ENCODE measurements at regions not wholly inside any gene's neighbourhood (a gene's known extent, or its start where the extent isn't known, plus 50 kb on each side); places are given as distances from the start of the nearest gene placed in this dataset.

GRCh38 chr13:80256352-80256932, 84.5 kb downstream of the SPRY2 start:
- Histone ChIP-seq H3K4me1 (ENCODE audit: control insufficient read depth in 1 of 2, insufficient read depth in 2 of 2, low read length in 2 of 2) (peaks cover 0 to 5% of the 10 kb centered on the region in 2 donors), H3K9me3 (ENCODE audit: control insufficient read depth in 1 of 2, low read length in 2 of 2) (no peaks in the 10 kb centered on the region), H3K36me3 (ENCODE audit: control insufficient read depth in 1 of 2, insufficient read depth in 2 of 2, low read length in 2 of 2) (no peaks in the 10 kb centered on the region), H3K27me3 (ENCODE audit: control insufficient read depth in 1 of 2, insufficient read depth in 2 of 2, low read length in 2 of 2) (no peaks in the 10 kb centered on the region), H3K27ac (ENCODE audit: low read depth, low read length) (no peak overlapping the region), H3K4me3 (ENCODE audit: low read depth in 1 of 2, low read length in 2 of 2) (no peak overlapping the region), H3K9ac (ENCODE audit: low read depth in 1 of 2, low read length in 2 of 2) (no peak overlapping the region)

- no peak overlapping the region for H3K9ac ChIP-seq (ENCODE audit: low read depth in 1 of 2, low read length in 2 of 2)
- no peaks in the 10 kb centered on the region for H3K9me3 ChIP-seq (ENCODE audit: control insufficient read depth in 1 of 2, low read length in 2 of 2)
- H3K4me3 ChIP-seq (ENCODE audit: low read depth in 1 of 2, low read length in 2 of 2), result no peak overlapping the region
- no peak overlapping the region for H3K27ac ChIP-seq (ENCODE audit: low read depth, low read length)
- H3K27me3 ChIP-seq (ENCODE audit: control insufficient read depth in 1 of 2, insufficient read depth in 2 of 2, low read length in 2 of 2), result no peaks in the 10 kb centered on the region
- H3K36me3 ChIP-seq (ENCODE audit: control insufficient read depth in 1 of 2, insufficient read depth in 2 of 2, low read length in 2 of 2), result no peaks in the 10 kb centered on the region
- peaks cover 0 to 5% of the 10 kb centered on the region in 2 donors for H3K4me1 ChIP-seq (ENCODE audit: control insufficient read depth in 1 of 2, insufficient read depth in 2 of 2, low read length in 2 of 2)
These were observed 85.0 kb downstream of the SPRY2 start for GRCh38 chr13:80255946-80256345.

GRCh38 chr13:80251403-80251802, 89.5 kb downstream of the SPRY2 start:
- no peak overlapping the region for H3K4me3 ChIP-seq (ENCODE audit: low read depth in 1 of 2, low read length in 2 of 2)
- H3K36me3 ChIP-seq (ENCODE audit: control insufficient read depth in 1 of 2, insufficient read depth in 2 of 2, low read length in 2 of 2), result no peaks in the 10 kb centered on the region
- no peak overlapping the region for H3K9ac ChIP-seq (ENCODE audit: low read depth in 1 of 2, low read length in 2 of 2)
- H3K27ac ChIP-seq (ENCODE audit: low read depth, low read length), result no peak overlapping the region
- no peaks in the 10 kb centered on the region for H3K4me1 ChIP-seq (ENCODE audit: control insufficient read depth in 1 of 2, insufficient read depth in 2 of 2, low read length in 2 of 2)
- no peaks in the 10 kb centered on the region for H3K9me3 ChIP-seq (ENCODE audit: control insufficient read depth in 1 of 2, low read length in 2 of 2)
- H3K27me3 ChIP-seq (ENCODE audit: control insufficient read depth in 1 of 2, insufficient read depth in 2 of 2, low read length in 2 of 2), result no peaks in the 10 kb centered on the region

DNA sequence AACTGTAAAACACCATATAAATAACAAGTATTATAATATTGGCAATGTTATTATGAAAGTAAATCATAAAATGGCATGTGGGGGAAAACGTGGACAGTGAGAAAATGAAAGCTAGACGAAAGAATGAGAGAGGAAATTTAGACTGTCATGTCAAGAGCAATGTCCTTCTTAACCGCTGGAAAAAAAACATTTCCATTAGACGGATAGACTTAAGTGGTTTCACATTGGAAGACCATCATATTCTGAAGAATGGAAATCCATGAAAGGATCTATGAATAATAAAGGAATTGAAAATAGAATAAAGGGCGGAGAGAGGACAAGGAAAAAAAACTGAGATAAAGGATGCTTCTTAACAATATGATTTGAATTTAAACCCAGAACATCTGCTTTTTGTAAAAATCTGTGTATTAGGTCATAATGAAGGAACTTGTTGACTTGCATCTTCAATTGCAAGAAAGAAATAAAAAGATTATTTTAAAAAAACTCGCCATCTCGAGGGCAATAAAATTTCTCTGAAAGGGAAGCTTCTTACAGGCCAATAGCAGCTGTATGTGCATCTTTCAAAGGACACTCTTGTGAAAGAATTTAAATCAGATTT, 90.6 kb downstream of the SPRY2 start:
- no peaks in the 10 kb centered on the region for H3K27me3 ChIP-seq (ENCODE audit: control insufficient read depth in 1 of 2, insufficient read depth in 2 of 2, low read length in 2 of 2)
- no peaks in the 10 kb centered on the region for H3K36me3 ChIP-seq (ENCODE audit: control insufficient read depth in 1 of 2, insufficient read depth in 2 of 2, low read length in 2 of 2)
- no peaks in the 10 kb centered on the region for H3K9me3 ChIP-seq (ENCODE audit: control insufficient read depth in 1 of 2, low read length in 2 of 2)
- no peak overlapping the region for H3K27ac ChIP-seq (ENCODE audit: low read depth, low read length)
- no peaks in the 10 kb centered on the region for H3K4me1 ChIP-seq (ENCODE audit: control insufficient read depth in 1 of 2, insufficient read depth in 2 of 2, low read length in 2 of 2)
- H3K9ac ChIP-seq (ENCODE audit: low read depth in 1 of 2, low read length in 2 of 2), result no peak overlapping the region
- H3K4me3 ChIP-seq (ENCODE audit: low read depth in 1 of 2, low read length in 2 of 2), result no peak overlapping the region

DNA sequence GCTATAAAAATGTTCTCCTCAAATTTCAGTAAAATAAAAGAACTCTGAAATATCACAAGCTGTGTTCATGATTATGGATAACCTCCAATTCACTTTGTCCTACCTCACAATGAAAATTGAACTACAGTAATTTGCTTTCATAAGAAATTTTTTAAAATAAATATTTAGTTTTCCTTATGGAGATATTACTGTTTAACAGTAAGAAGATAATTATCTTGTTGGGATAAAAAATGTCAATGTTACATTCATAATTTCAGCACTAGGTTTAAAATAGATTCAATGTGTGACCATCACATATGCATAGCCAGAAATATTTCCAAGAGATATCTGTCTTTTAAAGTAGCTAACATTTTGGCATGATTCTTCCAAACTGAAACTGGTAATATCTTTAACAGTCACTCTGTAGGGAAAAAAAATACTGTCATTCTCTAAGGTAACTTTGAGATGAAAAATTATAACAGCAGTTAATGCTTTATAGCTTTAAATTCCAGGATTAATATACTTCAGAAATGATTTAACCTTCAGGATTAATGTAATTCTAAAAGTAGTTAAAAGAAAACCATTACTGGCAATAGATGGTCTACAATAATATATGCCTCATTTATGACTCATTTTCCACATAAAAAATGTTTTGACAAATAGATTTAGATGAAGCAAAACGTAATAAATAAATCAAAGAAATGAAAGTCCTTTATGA, 91.3 kb downstream of the SPRY2 start:
- Histone ChIP-seq H3K9me3 (ENCODE audit: control insufficient read depth in 1 of 2, low read length in 2 of 2) (no peaks in the 10 kb centered on the region), H3K9ac (ENCODE audit: low read depth in 1 of 2, low read length in 2 of 2) (no peak overlapping the region), H3K36me3 (ENCODE audit: control insufficient read depth in 1 of 2, insufficient read depth in 2 of 2, low read length in 2 of 2) (no peaks in the 10 kb centered on the region), H3K27ac (ENCODE audit: low read depth, low read length) (no peak overlapping the region), H3K27me3 (ENCODE audit: control insufficient read depth in 1 of 2, insufficient read depth in 2 of 2, low read length in 2 of 2) (no peaks in the 10 kb centered on the region), H3K4me3 (ENCODE audit: low read depth in 1 of 2, low read length in 2 of 2) (no peak overlapping the region), H3K4me1 (ENCODE audit: control insufficient read depth in 1 of 2, insufficient read depth in 2 of 2, low read length in 2 of 2) (no peaks in the 10 kb centered on the region)

DNA sequence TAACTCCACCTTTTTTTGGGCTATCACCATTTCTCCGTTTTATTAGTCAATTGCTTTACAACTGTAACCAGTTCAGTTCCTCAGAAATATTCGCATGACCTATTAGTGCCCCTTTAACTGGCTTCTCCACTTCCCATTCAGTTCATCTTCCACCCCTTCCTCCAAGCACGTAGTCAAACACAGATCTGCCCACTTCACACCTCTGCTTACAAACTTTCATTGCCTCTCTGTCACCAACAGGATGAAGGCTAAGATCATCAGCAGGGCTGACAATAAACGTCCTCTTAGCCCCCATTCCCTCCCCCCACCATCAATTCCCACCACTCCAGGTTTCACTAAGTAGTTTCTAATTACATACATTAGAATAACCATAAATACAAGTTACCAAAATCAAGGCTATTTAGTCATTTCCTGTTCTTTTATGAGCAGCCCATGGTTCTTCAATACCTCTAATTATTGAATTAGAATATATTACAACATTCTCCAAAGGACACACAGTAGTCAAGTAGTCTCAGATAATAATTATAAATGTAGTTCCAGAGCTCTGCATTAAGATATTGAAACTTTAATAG, 95.7 kb downstream of the SPRY2 start:
- Histone ChIP-seq H3K27me3 (ENCODE audit: control insufficient read depth in 1 of 2, insufficient read depth in 2 of 2, low read length in 2 of 2) (no peaks in the 10 kb centered on the region), H3K4me1 (ENCODE audit: control insufficient read depth in 1 of 2, insufficient read depth in 2 of 2, low read length in 2 of 2) (no peaks in the 10 kb centered on the region), H3K9me3 (ENCODE audit: control insufficient read depth in 1 of 2, low read length in 2 of 2) (no peaks in the 10 kb centered on the region), H3K36me3 (ENCODE audit: control insufficient read depth in 1 of 2, insufficient read depth in 2 of 2, low read length in 2 of 2) (no peaks in the 10 kb centered on the region), H3K4me3 (ENCODE audit: low read depth in 1 of 2, low read length in 2 of 2) (no peak overlapping the region), H3K9ac (ENCODE audit: low read depth in 1 of 2, low read length in 2 of 2) (no peak overlapping the region), H3K27ac (ENCODE audit: low read depth, low read length) (no peak overlapping the region)

GRCh38 chr13:80244574-80244973, 96.4 kb downstream of the SPRY2 start:
- Histone ChIP-seq H3K4me3 (ENCODE audit: low read depth in 1 of 2, low read length in 2 of 2) (no peak overlapping the region), H3K9me3 (ENCODE audit: control insufficient read depth in 1 of 2, low read length in 2 of 2) (no peaks in the 10 kb centered on the region), H3K27ac (ENCODE audit: low read depth, low read length) (no peak overlapping the region)

DNA sequence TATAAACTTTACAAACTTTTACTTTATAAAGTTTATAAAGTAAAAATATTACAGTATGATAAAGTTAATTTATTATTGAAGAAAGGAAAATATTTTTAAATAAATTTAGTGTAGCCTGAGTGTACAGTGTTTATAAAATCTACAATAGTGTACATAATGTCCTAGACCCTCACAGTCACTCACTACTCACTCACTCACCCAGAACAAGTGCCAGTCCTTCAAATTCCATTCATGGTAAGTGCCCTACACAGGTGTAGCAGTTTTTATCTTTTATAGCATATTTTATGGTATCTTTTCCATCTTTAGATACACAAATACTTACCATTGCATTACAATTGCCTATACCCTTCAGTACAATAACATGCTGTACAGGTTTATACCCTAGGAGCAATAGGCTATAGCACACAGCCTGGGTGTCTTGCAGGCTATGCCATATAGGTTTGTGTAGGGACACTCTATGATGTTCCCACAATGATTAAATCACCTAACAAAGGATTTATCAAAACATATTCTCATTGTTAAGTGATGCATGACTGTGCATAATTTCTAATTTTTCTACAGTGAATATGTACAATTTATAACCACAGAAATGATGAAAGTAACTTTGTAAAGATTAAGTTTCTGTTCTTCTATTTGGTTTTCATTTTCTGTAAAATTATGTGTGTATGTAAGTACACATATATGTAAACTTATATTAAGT, 98.0 kb downstream of the SPRY2 start:
- H3K27me3 ChIP-seq (ENCODE audit: control insufficient read depth in 1 of 2, insufficient read depth in 2 of 2, low read length in 2 of 2), result no peaks in the 10 kb centered on the region
- H3K27ac ChIP-seq (ENCODE audit: low read depth, low read length), result no peak overlapping the region
- H3K4me3 ChIP-seq (ENCODE audit: low read depth in 1 of 2, low read length in 2 of 2), result no peak overlapping the region
- no peaks in the 10 kb centered on the region for H3K4me1 ChIP-seq (ENCODE audit: control insufficient read depth in 1 of 2, insufficient read depth in 2 of 2, low read length in 2 of 2)
- no peaks in the 10 kb centered on the region for H3K9me3 ChIP-seq (ENCODE audit: control insufficient read depth in 1 of 2, low read length in 2 of 2)
- H3K9ac ChIP-seq (ENCODE audit: low read depth in 1 of 2, low read length in 2 of 2), result no peak overlapping the region
- no peaks in the 10 kb centered on the region for H3K36me3 ChIP-seq (ENCODE audit: control insufficient read depth in 1 of 2, insufficient read depth in 2 of 2, low read length in 2 of 2)

More at GRCh38 chr13:80244574-80244973, 96.4 kb downstream of the SPRY2 start:
- Histone ChIP-seq H3K36me3 (ENCODE audit: control insufficient read depth in 1 of 2, insufficient read depth in 2 of 2, low read length in 2 of 2) (no peaks in the 10 kb centered on the region), H3K4me1 (ENCODE audit: control insufficient read depth in 1 of 2, insufficient read depth in 2 of 2, low read length in 2 of 2) (no peaks in the 10 kb centered on the region), H3K9ac (ENCODE audit: low read depth in 1 of 2, low read length in 2 of 2) (no peak overlapping the region), H3K27me3 (ENCODE audit: control insufficient read depth in 1 of 2, insufficient read depth in 2 of 2, low read length in 2 of 2) (no peaks in the 10 kb centered on the region)

GRCh38 chr13:80239571-80240255, 101.2 kb downstream of the SPRY2 start:
- no peaks in the 10 kb centered on the region for H3K36me3 ChIP-seq (ENCODE audit: control insufficient read depth in 1 of 2, insufficient read depth in 2 of 2, low read length in 2 of 2)
- peaks cover 7 to 10% of the 10 kb centered on the region in 2 donors for H3K4me1 ChIP-seq (ENCODE audit: control insufficient read depth in 1 of 2, insufficient read depth in 2 of 2, low read length in 2 of 2)
- H3K27me3 ChIP-seq (ENCODE audit: control insufficient read depth in 1 of 2, insufficient read depth in 2 of 2, low read length in 2 of 2), result no peaks in the 10 kb centered on the region
- no peaks in the 10 kb centered on the region for H3K9me3 ChIP-seq (ENCODE audit: control insufficient read depth in 1 of 2, low read length in 2 of 2)
- H3K27ac ChIP-seq (ENCODE audit: low read depth, low read length), result no peak overlapping the region
- no peak overlapping the region for H3K9ac ChIP-seq (ENCODE audit: low read depth in 1 of 2, low read length in 2 of 2)
- H3K4me3 ChIP-seq (ENCODE audit: low read depth in 1 of 2, low read length in 2 of 2), result no peak overlapping the region
